Retinal pigment epithelial cell (primary cell): ENCODE measurements at regions not wholly inside any gene's neighbourhood (a gene's known extent, or its start where the extent isn't known, plus 50 kb on each side); places are given as distances from the start of the nearest gene placed in this dataset.

Experiments
- DNase-seq: peaks from one replicate; pipeline ENCODE4 v3.0.0-alpha.2; 2010; ENCODE audit warnings: low read depth
- H3K4me3 ChIP-seq: 2 replicates; pipeline ENCODE4 v1.5.1; 2011; ENCODE audit warnings: mild to moderate bottlenecking, low read length, control low read depth, moderate library complexity
- TF ChIP-seq, protein P1 (sequence below): conservative IDR thresholded peaks from 2 replicates; pipeline ENCODE4 v1.5.1; 2011; ENCODE audit warnings: low read depth, low read length, control low read depth, inconsistent platforms

DNA sequence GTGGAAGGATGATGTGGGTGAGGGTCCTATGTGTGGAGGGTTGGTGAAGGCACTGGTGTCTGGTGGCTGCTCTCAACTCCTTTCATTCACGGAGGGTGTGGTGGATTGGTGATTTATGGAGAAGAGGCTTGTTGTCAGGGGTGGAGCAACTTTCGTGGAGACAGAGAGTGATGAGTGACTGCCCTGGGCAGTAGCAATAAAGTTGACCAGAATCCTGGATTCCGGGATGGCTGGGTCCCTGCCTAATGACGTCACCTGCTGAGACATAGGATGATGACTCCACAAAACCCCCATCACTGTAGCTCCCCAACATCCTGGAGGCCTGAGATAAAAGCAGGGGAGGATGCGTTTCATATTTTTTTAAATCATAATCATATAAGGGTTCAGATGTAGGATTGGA, 193.0 kb downstream of the ACKR3 start:
- H3K4me3 ChIP-seq = no peak overlapping the region
- TF ChIP-seq, protein P1, sequence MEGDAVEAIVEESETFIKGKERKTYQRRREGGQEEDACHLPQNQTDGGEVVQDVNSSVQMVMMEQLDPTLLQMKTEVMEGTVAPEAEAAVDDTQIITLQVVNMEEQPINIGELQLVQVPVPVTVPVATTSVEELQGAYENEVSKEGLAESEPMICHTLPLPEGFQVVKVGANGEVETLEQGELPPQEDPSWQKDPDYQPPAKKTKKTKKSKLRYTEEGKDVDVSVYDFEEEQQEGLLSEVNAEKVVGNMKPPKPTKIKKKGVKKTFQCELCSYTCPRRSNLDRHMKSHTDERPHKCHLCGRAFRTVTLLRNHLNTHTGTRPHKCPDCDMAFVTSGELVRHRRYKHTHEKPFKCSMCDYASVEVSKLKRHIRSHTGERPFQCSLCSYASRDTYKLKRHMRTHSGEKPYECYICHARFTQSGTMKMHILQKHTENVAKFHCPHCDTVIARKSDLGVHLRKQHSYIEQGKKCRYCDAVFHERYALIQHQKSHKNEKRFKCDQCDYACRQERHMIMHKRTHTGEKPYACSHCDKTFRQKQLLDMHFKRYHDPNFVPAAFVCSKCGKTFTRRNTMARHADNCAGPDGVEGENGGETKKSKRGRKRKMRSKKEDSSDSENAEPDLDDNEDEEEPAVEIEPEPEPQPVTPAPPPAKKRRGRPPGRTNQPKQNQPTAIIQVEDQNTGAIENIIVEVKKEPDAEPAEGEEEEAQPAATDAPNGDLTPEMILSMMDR = no peak
- DNase-seq = no peak

DNA sequence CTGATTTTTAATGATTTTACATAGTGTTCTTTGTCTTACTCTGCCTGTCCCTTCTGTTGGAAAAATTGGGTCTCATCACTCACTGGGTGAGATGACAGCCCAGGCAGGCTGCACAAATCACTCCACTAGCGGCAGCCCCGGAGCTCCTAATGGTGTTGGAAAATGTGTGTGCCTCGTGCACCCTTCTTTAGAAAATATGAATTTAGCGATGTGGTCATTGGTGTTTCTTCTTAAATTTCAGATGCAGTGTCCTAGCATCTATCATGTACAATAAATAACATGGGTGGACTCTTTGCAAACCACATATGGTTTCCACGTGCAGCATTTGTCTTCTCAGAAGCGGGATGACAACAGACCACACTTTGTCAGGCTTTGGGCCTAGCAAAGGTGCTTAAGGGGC, 194.2 kb downstream of the ACKR3 start:
- DNase-seq = no peak
- H3K4me3 ChIP-seq = no peak overlapping the region
- TF ChIP-seq, protein P1 = no peak

GRCh38 chr2:236764716-236765115, 195.1 kb downstream of the ACKR3 start:
- no peak overlapping the region for H3K4me3 ChIP-seq
- TF ChIP-seq, protein P1 = no peak
- no peak for DNase-seq

- TF ChIP-seq, protein P1 = no peak
- H3K4me3 ChIP-seq = no peak overlapping the region
- no peak for DNase-seq
Measured at GRCh38 chr2:236765478-236765877, 195.9 kb downstream of the ACKR3 start.

- TF ChIP-seq, protein P1 = no peak
- no peak overlapping the region for H3K4me3 ChIP-seq
- no peak for DNase-seq
Measured at GRCh38 chr2:236766850-236767249, 197.2 kb downstream of the ACKR3 start.

DNA sequence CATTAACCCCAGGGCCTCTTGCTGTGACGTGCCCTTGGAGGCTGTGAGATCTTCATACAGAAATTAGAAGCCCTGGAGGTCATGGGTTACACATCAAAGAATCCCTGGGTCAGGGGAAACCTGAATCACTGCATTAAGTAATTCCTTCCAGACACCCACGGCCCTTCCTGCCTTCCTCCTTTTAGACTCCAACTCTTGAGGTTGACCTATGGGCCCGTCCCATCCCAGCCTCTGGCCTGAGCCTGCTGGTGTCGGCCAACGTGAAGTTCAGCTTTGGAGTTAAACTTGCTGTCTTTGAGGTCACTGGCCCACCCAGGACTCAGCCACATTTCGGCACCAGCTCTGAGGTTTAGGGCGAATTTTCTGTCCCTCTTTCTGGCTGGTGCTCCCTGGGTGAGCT, 198.3 kb downstream of the ACKR3 start:
- TF ChIP-seq, protein P1 = no peak
- no peak for DNase-seq
- H3K4me3 ChIP-seq = no peak overlapping the region

GRCh38 chr2:236768393-236769140, 198.9 kb downstream of the ACKR3 start:
- TF ChIP-seq, protein P1 = no peak
- DNase-seq = no peak

More at GRCh38 chr2:236768393-236769140, 198.9 kb downstream of the ACKR3 start:
- no peak overlapping the region for H3K4me3 ChIP-seq
